ENCODE measurements at regions not wholly inside any gene's neighbourhood (a gene's known extent, or its start where the extent isn't known, plus 50 kb on each side); places are given as distances from the start of the nearest gene placed in this dataset.

DNA sequence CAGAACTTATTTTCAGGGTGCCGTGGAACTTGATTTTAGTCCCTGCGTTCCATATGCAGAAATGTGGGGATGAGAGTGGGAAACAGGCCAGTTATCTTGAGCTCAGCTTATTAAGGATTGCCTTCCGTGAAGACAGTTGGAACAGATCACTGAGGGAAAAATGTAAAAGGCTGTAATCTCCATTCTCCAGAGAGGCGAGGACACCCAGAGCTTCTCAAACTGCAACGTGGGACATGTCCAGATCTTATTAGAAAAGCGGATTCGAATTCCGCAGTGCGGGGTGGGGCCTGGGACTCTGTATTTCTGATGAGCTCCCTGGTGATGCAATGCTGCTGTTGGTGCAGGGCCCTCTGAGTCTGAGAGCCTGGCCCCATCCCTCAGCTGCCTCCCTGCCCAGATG, 185.6 kb upstream of the CIBAR2 start:
- TF ChIP-seq, protein P1, sequence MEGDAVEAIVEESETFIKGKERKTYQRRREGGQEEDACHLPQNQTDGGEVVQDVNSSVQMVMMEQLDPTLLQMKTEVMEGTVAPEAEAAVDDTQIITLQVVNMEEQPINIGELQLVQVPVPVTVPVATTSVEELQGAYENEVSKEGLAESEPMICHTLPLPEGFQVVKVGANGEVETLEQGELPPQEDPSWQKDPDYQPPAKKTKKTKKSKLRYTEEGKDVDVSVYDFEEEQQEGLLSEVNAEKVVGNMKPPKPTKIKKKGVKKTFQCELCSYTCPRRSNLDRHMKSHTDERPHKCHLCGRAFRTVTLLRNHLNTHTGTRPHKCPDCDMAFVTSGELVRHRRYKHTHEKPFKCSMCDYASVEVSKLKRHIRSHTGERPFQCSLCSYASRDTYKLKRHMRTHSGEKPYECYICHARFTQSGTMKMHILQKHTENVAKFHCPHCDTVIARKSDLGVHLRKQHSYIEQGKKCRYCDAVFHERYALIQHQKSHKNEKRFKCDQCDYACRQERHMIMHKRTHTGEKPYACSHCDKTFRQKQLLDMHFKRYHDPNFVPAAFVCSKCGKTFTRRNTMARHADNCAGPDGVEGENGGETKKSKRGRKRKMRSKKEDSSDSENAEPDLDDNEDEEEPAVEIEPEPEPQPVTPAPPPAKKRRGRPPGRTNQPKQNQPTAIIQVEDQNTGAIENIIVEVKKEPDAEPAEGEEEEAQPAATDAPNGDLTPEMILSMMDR (IDR thresholded peaks at IDR 0.05), result no peak
- TF ChIP-seq POLR2AphosphoS5 (IDR thresholded peaks at IDR 0.05) (no peak), EP300 (IDR thresholded peaks at IDR 0.05; ENCODE audit: low read depth) (no peak)
